H1 (cell line): ENCODE measurements at regions not wholly inside any gene's neighbourhood (a gene's known extent, or its start where the extent isn't known, plus 50 kb on each side); places are given as distances from the start of the nearest gene placed in this dataset.

Experiments
- CTCF ChIA-PET: fragments of 300-600 bp; sonication (Branson Sonifier 250); formaldehyde crosslinking; loops from one replicate; lab custom pipeline; 2021; ENCODE audit not compliant: partially characterized antibody; lab: Charles Lee
- POLR2A ChIA-PET: fragments of 300-600 bp; sonication (Branson Sonifier 250); formaldehyde crosslinking; loops from one replicate; lab custom pipeline; 2021; ENCODE audit warnings: inconsistent platforms; ENCODE audit not compliant: partially characterized antibody; lab: Charles Lee
- DNase-seq, 2 experiments: peaks; one replicate each; pipeline versions ENCODE4 v3.0.0 to v3.0.0-alpha.2; 2010 to 2022; ENCODE audit warnings: low spot score in 2 of 2, low read depth in 1 of 2, mixed read lengths in 1 of 2
- FAIRE-seq: peaks from 2 replicates; lab custom pipeline; 2011; peaks lifted over from hg19 to GRCh38; lab: Jason Lieb, UNC
- H2AFZ ChIP-seq: 2 replicates; pipeline ENCODE4 v1.8.1; 2012; ENCODE audit warnings: low read length, inconsistent platforms
- H2AK5ac ChIP-seq: 2 replicates; pipeline ENCODE4 v1.6.1; 2013; ENCODE audit warnings: low read depth, low read length
- H2BK120ac ChIP-seq: replicated peaks from 2 replicates; pipeline ENCODE3; 2013; ENCODE audit warnings: low read depth, low read length, inconsistent platforms
- H2BK12ac ChIP-seq: 2 replicates; pipeline ENCODE4 v1.6.1; 2013; ENCODE audit warnings: low read depth, low read length
- H2BK15ac ChIP-seq: 2 replicates; pipeline ENCODE4 v1.6.1; 2013; ENCODE audit warnings: low read length
- H2BK20ac ChIP-seq: 2 replicates; pipeline ENCODE4 v1.6.1; 2013; ENCODE audit warnings: low read length
- H2BK5ac ChIP-seq: 2 replicates; pipeline ENCODE4 v1.6.1; 2013; ENCODE audit warnings: low read depth, low read length
- H3K14ac ChIP-seq: 2 replicates; pipeline ENCODE4 v1.6.1; 2013; ENCODE audit warnings: inconsistent platforms; ENCODE audit not compliant: insufficient read length
- H3K18ac ChIP-seq: 2 replicates; pipeline ENCODE4 v1.6.1; 2013; ENCODE audit warnings: low read length; ENCODE audit errors: extremely low read depth
- H3K23ac ChIP-seq: 2 replicates; pipeline ENCODE4 v1.6.1; 2013; ENCODE audit warnings: inconsistent platforms; ENCODE audit not compliant: insufficient read length
- H3K23me2 ChIP-seq: 2 replicates; pipeline ENCODE4 v1.6.1; 2013; ENCODE audit warnings: low read depth, low read length
- H3K27ac ChIP-seq: 2 replicates; pipeline ENCODE4 v1.6.1; 2011; ENCODE audit warnings: low read depth, low read length, inconsistent platforms
- H3K27me3 ChIP-seq, 4 experiments: replicated peaks in 1 of 4; 1 replicate in 1 of 4; 2 replicates in 3 of 4; pipeline versions ENCODE4 v1.6.1 to v1.8.1; 2011 to 2013; ENCODE audit warnings: low read length in 3 of 4, mild to moderate bottlenecking in 3 of 4, inconsistent platforms in 2 of 4, mixed read lengths in 2 of 4, moderate library complexity in 1 of 4; ENCODE audit not compliant: control insufficient read depth in 3 of 4, insufficient read depth in 3 of 4; ENCODE audit errors: extremely low read depth in 1 of 4
- H3K36me3 ChIP-seq, 4 experiments: 2 replicates each; pipeline versions ENCODE4 v1.6.1 to v1.8.1; 2011 to 2013; ENCODE audit warnings: mild to moderate bottlenecking in 4 of 4, low read length in 3 of 4, moderate library complexity in 2 of 4, control low read depth in 1 of 4, inconsistent platforms in 1 of 4; ENCODE audit not compliant: insufficient read depth in 4 of 4, control insufficient read depth in 2 of 4
- H3K4ac ChIP-seq: replicated peaks from 2 replicates; pipeline ENCODE3; 2013; ENCODE audit warnings: low read length, low read depth, mixed read lengths, inconsistent platforms; ENCODE audit not compliant: insufficient read length
- H3K4me1 ChIP-seq, 4 experiments: replicated peaks in 1 of 4; 1 replicate in 1 of 4; 2 replicates in 3 of 4; pipeline versions ENCODE4 v1.6.1 to v1.8.1; 2011 to 2013; ENCODE audit warnings: low read length in 3 of 4, inconsistent platforms in 2 of 4, mixed read lengths in 1 of 4; ENCODE audit not compliant: insufficient read depth in 4 of 4, control insufficient read depth in 3 of 4
- H3K4me2 ChIP-seq, 2 experiments: 2 replicates each; pipeline versions ENCODE4 v1.6.1 to v1.8.1; 2011 to 2013; ENCODE audit warnings: low read depth in 2 of 2, low read length in 2 of 2, control low read depth in 1 of 2, inconsistent platforms in 1 of 2, mild to moderate bottlenecking in 1 of 2; ENCODE audit not compliant: insufficient read depth in 1 of 2
- H3K4me3 ChIP-seq, 4 experiments: fragments of 200-600, 300-600 bp in 1 of 4; sonication (generic), shearing (Covaris generic), sonication (Bioruptor Twin) in 1 of 4; 2 replicates each; pipeline versions ENCODE4 v1.5.1 to v1.8.1; 2011 to 2016; ENCODE audit warnings: low read length in 4 of 4, low read depth in 3 of 4, control low read depth in 2 of 4, inconsistent platforms in 2 of 4, mild to moderate bottlenecking in 2 of 4, mixed read lengths in 1 of 4, moderate library complexity in 1 of 4; ENCODE audit not compliant: insufficient read depth in 2 of 4; ENCODE audit errors: extremely low read depth in 1 of 4
- H3K56ac ChIP-seq: replicated peaks from 2 replicates; pipeline ENCODE3; 2013; ENCODE audit warnings: low read depth, mild to moderate bottlenecking, mixed read lengths, low read length, inconsistent platforms; ENCODE audit not compliant: insufficient read length
- H3K79me1 ChIP-seq: 2 replicates; pipeline ENCODE4 v1.6.1; 2013; ENCODE audit warnings: low read depth, low read length, control low read depth
- H3K79me2 ChIP-seq, 2 experiments: 2 replicates each; pipeline versions ENCODE4 v1.6.1 to v1.8.1; 2012 to 2013; ENCODE audit warnings: low read length in 2 of 2, mild to moderate bottlenecking in 2 of 2, inconsistent platforms in 1 of 2; ENCODE audit not compliant: insufficient read depth in 2 of 2, control insufficient read depth in 1 of 2
- H3K9ac ChIP-seq, 4 experiments: replicated peaks in 1 of 4; 1 replicate in 1 of 4; 2 replicates in 3 of 4; pipeline versions ENCODE4 v1.6.1 to v1.8.1; 2011 to 2013; ENCODE audit warnings: low read depth in 3 of 4, low read length in 3 of 4, control low read depth in 2 of 4, mild to moderate bottlenecking in 2 of 4, moderate library complexity in 2 of 4, inconsistent platforms in 1 of 4; ENCODE audit errors: extremely low read depth in 1 of 4
- H3K9me3 ChIP-seq, 2 experiments: 2 replicates each; pipeline versions ENCODE4 v1.6.1 to v1.8.1; 2012 to 2013; ENCODE audit warnings: mild to moderate bottlenecking in 2 of 2, moderate library complexity in 2 of 2, control low read depth in 1 of 2, inconsistent platforms in 1 of 2, low read depth in 1 of 2, low read length in 1 of 2, mixed read lengths in 1 of 2; ENCODE audit not compliant: insufficient read depth in 2 of 2
- H4K20me1 ChIP-seq, 2 experiments: replicated peaks in 1 of 2; 2 replicates each; pipeline versions ENCODE3 to v1.8.1; 2011 to 2013; ENCODE audit warnings: inconsistent platforms in 2 of 2, low read length in 2 of 2, mild to moderate bottlenecking in 1 of 2; ENCODE audit not compliant: insufficient read depth in 2 of 2, control insufficient read depth in 1 of 2
- H4K5ac ChIP-seq: 2 replicates; pipeline ENCODE4 v1.6.1; 2013; ENCODE audit warnings: low read length, low read depth, mixed read lengths, inconsistent platforms; ENCODE audit not compliant: insufficient read length
- H4K8ac ChIP-seq: 2 replicates; pipeline ENCODE4 v1.8.0; 2013; ENCODE audit warnings: mild to moderate bottlenecking, moderate library complexity, low read length, inconsistent platforms; ENCODE audit not compliant: insufficient read depth; ENCODE audit errors: extremely low read depth
- H4K91ac ChIP-seq: replicated peaks from 2 replicates; pipeline ENCODE3; 2013; ENCODE audit warnings: low read length, mixed read lengths, inconsistent platforms; ENCODE audit not compliant: insufficient read length
- BRCA1 ChIP-seq: IDR thresholded peaks from 2 replicates; pipeline ENCODE4 v1.6.1; 2012; ENCODE audit warnings: low read depth, low read length, improper control_type of control experiment
- CBX5 ChIP-seq: fragments of 300-800, 300-1000 bp; sonication (generic); IDR thresholded peaks from 2 replicates; pipeline ENCODE4 v1.7.1; 2016; ENCODE audit warnings: antibody characterized with exemption, low read length, low read depth
- CEBPB ChIP-seq: IDR thresholded peaks from 2 replicates; pipeline ENCODE4 v1.6.1; 2012; ENCODE audit warnings: low read depth, low read length
- GABPA ChIP-seq: IDR thresholded peaks from 2 replicates; pipeline ENCODE4 v1.6.1; 2011; ENCODE audit warnings: mild to moderate bottlenecking, low read length, moderate library complexity, borderline replicate concordance; ENCODE audit not compliant: insufficient read depth
- MAFK ChIP-seq: IDR thresholded peaks from 2 replicates; pipeline ENCODE4 v1.6.1; 2012; ENCODE audit warnings: low read depth, mild to moderate bottlenecking, improper control_type of control experiment, low read length
- RAD21 ChIP-seq, 2 experiments: IDR thresholded peaks in 1 of 2; conservative IDR thresholded peaks in 1 of 2; 2 replicates each; pipeline ENCODE4 v1.6.1; 2011; ENCODE audit warnings: low read depth in 2 of 2, low read length in 2 of 2, improper control_type of control experiment in 1 of 2, inconsistent platforms in 1 of 2, mild to moderate bottlenecking in 1 of 2, moderate library complexity in 1 of 2
- RXRA ChIP-seq: IDR thresholded peaks from 2 replicates; pipeline ENCODE4 v1.6.1; 2011; ENCODE audit warnings: low read depth, mild to moderate bottlenecking, low read length, moderate library complexity; ENCODE audit not compliant: insufficient read depth
- SP2 ChIP-seq: IDR thresholded peaks from 2 replicates; pipeline ENCODE4 v1.6.1; 2012; ENCODE audit warnings: mild to moderate bottlenecking, low read length, inconsistent platforms
- TEAD4 ChIP-seq: IDR thresholded peaks from 2 replicates; pipeline ENCODE4 v1.6.1; 2012; ENCODE audit warnings: low read depth, low read length, inconsistent platforms, mixed read lengths
- WGBS, 2 experiments: shearing (Covaris generic) in 1 of 2; methylation state at CpG; one replicate each; pipeline versions ENCODE4 v1.1.6 to v1.1.7; 2013 to 2015; ENCODE audit warnings: low lambda C conversion rate in 2 of 2, mixed read lengths in 2 of 2, inconsistent platforms in 1 of 2, low coverage in 1 of 2, missing lambda C conversion rate in 1 of 2; ENCODE audit not compliant: insufficient replicate concordance in 2 of 2, insufficient coverage in 1 of 2, insufficient read length in 1 of 2; ENCODE audit errors: extremely low coverage in 1 of 2, missing lambda C conversion rate in 1 of 2; 5-methylcytosine and 5-hydroxymethylcytosine counted together
- TF ChIP-seq, protein P1 (sequence below), 3 experiments: IDR thresholded peaks; 1 replicate in 2 of 3; 2 replicates in 1 of 3; pipeline versions ENCODE4 v1.5.1 to v1.6.1; 2011; ENCODE audit warnings: low read length in 3 of 3, mild to moderate bottlenecking in 3 of 3, inconsistent platforms in 2 of 3, low read depth in 1 of 3, moderate library complexity in 1 of 3; ENCODE audit not compliant: insufficient read depth in 1 of 3; ENCODE audit errors: control extremely low read depth in 1 of 3

DNA sequence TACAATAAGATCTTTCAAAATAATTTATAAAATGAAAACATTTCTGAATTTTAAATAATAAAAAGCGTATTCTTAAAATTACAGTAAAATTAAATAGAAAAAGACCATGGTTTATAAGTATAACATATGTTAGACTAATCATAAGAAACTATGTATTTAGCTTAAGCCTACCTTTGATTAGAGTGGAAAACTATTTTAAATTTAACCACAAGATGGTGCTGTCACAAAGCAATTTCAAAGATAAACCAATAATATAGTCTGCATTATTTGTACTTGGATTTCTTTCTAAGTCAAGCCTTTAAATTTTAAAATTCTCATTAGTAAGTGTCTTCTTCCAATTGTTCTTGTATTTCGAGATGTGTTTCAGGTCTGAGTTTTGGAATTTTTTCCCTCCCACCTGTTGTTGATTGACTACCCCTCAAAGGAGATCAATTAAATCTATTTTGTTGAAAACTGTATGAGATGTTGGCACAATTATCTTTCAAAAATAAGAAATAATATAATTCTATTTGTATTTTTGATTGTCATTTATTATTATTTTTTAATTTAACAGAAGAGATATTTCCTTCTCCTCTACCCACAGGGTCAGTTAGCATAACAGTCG lies 459.8 kb downstream of the KCNT2 start:
- no peak overlapping the region for H2BK15ac ChIP-seq
- H3K4me3 ChIP-seq = no peak overlapping the region
- FAIRE-seq = peak; percentile 39
- H3K23me2 ChIP-seq = no peaks in the 10 kb centered on the region
- no peak overlapping the region for H3K18ac ChIP-seq
- no peak for DNase-seq
- no peak overlapping the region for H2BK12ac ChIP-seq
- ChIA-PET POLR2A (no interaction called here), CTCF (interaction anchor here (0.5 to 3.0 kb wide), 34 partner anchors 10 to 515 kb away, joined by 3 to 14 read pairs (median 4); no protein-coding TSS in a partner anchor)
- H3K36me3 ChIP-seq = no peaks in the 10 kb centered on the region
- H2AFZ ChIP-seq = 0 out of 2 replicates have a peak overlapping the region, but pooled peaks have one; percentile 74
- H3K9ac ChIP-seq = no peak overlapping the region
- no peak overlapping the region for H3K23ac ChIP-seq
- no peak overlapping the region for H4K8ac ChIP-seq
- no peaks in the 10 kb centered on the region for H3K79me2 ChIP-seq
- H3K27ac ChIP-seq = no peak overlapping the region
- H3K27me3 ChIP-seq = no peaks in the 10 kb centered on the region
- no peak overlapping the region for H4K5ac ChIP-seq
- no peak overlapping the region for H3K14ac ChIP-seq
- H3K4ac ChIP-seq = no peak overlapping the region
- no peak overlapping the region for H2BK20ac ChIP-seq
- WGBS, 2 experiments = 36% methylated on average over 3 of the region's 3 CpGs; no CpG with 5 or more reads in 1 of the 2 experiments
- TF ChIP-seq CEBPB = no peak
- TF ChIP-seq RXRA = no peak
- TF ChIP-seq, protein P1, sequence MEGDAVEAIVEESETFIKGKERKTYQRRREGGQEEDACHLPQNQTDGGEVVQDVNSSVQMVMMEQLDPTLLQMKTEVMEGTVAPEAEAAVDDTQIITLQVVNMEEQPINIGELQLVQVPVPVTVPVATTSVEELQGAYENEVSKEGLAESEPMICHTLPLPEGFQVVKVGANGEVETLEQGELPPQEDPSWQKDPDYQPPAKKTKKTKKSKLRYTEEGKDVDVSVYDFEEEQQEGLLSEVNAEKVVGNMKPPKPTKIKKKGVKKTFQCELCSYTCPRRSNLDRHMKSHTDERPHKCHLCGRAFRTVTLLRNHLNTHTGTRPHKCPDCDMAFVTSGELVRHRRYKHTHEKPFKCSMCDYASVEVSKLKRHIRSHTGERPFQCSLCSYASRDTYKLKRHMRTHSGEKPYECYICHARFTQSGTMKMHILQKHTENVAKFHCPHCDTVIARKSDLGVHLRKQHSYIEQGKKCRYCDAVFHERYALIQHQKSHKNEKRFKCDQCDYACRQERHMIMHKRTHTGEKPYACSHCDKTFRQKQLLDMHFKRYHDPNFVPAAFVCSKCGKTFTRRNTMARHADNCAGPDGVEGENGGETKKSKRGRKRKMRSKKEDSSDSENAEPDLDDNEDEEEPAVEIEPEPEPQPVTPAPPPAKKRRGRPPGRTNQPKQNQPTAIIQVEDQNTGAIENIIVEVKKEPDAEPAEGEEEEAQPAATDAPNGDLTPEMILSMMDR (IDR thresholded peaks at IDR 0.05; ENCODE audit: control extremely low read depth in 1 of 3, insufficient read depth in 1 of 3, low read depth in 1 of 3, low read length in 3 of 3) = peak in 2 of 3 experiments; percentile 8 to 22; a peak in 2 of 4 replicates
- no peak for TF ChIP-seq CBX5
- TF ChIP-seq RAD21 (IDR thresholded peaks at IDR 0.05 in 1 of 2, conservative IDR thresholded peaks at IDR 0.05 in 1 of 2; ENCODE audit: low read depth in 2 of 2, low read length in 2 of 2) = peak; percentile 50 to 68
- TF ChIP-seq TEAD4 = no peak
- no peak for TF ChIP-seq SP2
- TF ChIP-seq BRCA1 = no peak
- TF ChIP-seq GABPA = no peak
- no peak for TF ChIP-seq MAFK
- no peaks in the 10 kb centered on the region for H3K9me3 ChIP-seq
- no peaks in the 10 kb centered on the region for H4K20me1 ChIP-seq
- H3K56ac ChIP-seq = no peak overlapping the region
- H4K91ac ChIP-seq = no peak overlapping the region
- H2BK120ac ChIP-seq = no peak overlapping the region
- peaks cover 0 to 2% (median under 1%) of the 10 kb centered on the region in 4 experiments; a peak in 2 of 7 replicates for H3K4me1 ChIP-seq
- H2AK5ac ChIP-seq = no peak overlapping the region
- H2BK5ac ChIP-seq = no peak overlapping the region
- H3K79me1 ChIP-seq = no peaks in the 10 kb centered on the region
- no peak overlapping the region for H3K4me2 ChIP-seq
